MM.1S (cell line): ENCODE measurements at regions not wholly inside any gene's neighbourhood (a gene's known extent, or its start where the extent isn't known, plus 50 kb on each side); places are given as distances from the start of the nearest gene placed in this dataset.

Experiments used
- CTCF ChIP-seq: fragments of 300-600 bp; sonication (generic); IDR thresholded peaks from 2 replicates; pipeline ENCODE4 v1.5.1; 2016; ENCODE audit warnings: antibody characterized with exemption, low read length, mixed read lengths
- EZH2 ChIP-seq: fragments of 300-600 bp; sonication (generic); optimal IDR thresholded peaks from 2 replicates; pipeline ENCODE3; 2017; ENCODE audit warnings: low read depth, mild to moderate bottlenecking, antibody characterized with exemption, low read length, mixed read lengths
- EZH2phosphoT487 ChIP-seq: fragments of 300-600 bp; sonication (generic); IDR thresholded peaks from 2 replicates; pipeline ENCODE4 v1.6.1; 2018; ENCODE audit warnings: antibody characterized with exemption, low read length

GRCh38 chr5:145531038-145531734 is 304.0 kb downstream of the PRELID2 start:
- TF ChIP-seq CTCF (no peak), EZH2 (no peak), EZH2phosphoT487 (no peak)
